GM23338 (cell line): ENCODE measurements at regions not wholly inside any gene's neighbourhood (a gene's known extent, or its start where the extent isn't known, plus 50 kb on each side); places are given as distances from the start of the nearest gene placed in this dataset.
A peak's percentile ranks its signal among the peaks of the same experiment; 100 is the strongest.

Experiments
- EZH2 ChIP-seq: fragments of 200-600 bp; sonication (generic); IDR thresholded peaks from one replicate; pipeline ENCODE4 v1.8.0; 2017; ENCODE audit warnings: antibody characterized with exemption, mild to moderate bottlenecking, low read depth; ENCODE audit not compliant: unreplicated experiment
- EZH2phosphoT487 ChIP-seq: fragments of 200-600 bp; sonication (generic); IDR thresholded peaks from one replicate; pipeline ENCODE4 v1.8.1; 2018; ENCODE audit warnings: antibody characterized with exemption; ENCODE audit not compliant: unreplicated experiment
- JUNB ChIP-seq: IDR thresholded peaks from one replicate; pipeline ENCODE4 v1.6.1; 2016; ENCODE audit warnings: antibody characterized with exemption; ENCODE audit not compliant: unreplicated experiment
- NANOG ChIP-seq: IDR thresholded peaks from 2 replicates; pipeline ENCODE4 v1.6.1; 2016; ENCODE audit warnings: antibody characterized with exemption, borderline replicate concordance
- POLR2AphosphoS5 ChIP-seq: IDR thresholded peaks from 2 replicates; pipeline ENCODE4 v1.6.1; 2016; ENCODE audit warnings: antibody characterized with exemption, low read depth
- STAT1 ChIP-seq: IDR thresholded peaks from one replicate; pipeline ENCODE4 v1.6.1; 2016; ENCODE audit warnings: antibody characterized with exemption; ENCODE audit not compliant: unreplicated experiment
- TF ChIP-seq, protein P1 (sequence below), 2 experiments: fragments of 200-600 bp in 1 of 2; sonication (generic) in 1 of 2; conservative IDR thresholded peaks; 2 replicates each; pipeline versions ENCODE4 v1.5.1 to v1.6.1; 2016 to 2017; ENCODE audit warnings: antibody characterized with exemption in 2 of 2, low read depth in 2 of 2, mild to moderate bottlenecking in 2 of 2, moderate library complexity in 1 of 2
- TF ChIP-seq, protein P2 (sequence below): IDR thresholded peaks from 2 replicates; pipeline ENCODE4 v1.6.1; 2016; ENCODE audit warnings: antibody characterized with exemption
- TF ChIP-seq, protein P3 (sequence below): IDR thresholded peaks from one replicate; pipeline ENCODE4 v1.6.1; 2018; ENCODE audit warnings: antibody characterized with exemption; ENCODE audit not compliant: unreplicated experiment

DNA sequence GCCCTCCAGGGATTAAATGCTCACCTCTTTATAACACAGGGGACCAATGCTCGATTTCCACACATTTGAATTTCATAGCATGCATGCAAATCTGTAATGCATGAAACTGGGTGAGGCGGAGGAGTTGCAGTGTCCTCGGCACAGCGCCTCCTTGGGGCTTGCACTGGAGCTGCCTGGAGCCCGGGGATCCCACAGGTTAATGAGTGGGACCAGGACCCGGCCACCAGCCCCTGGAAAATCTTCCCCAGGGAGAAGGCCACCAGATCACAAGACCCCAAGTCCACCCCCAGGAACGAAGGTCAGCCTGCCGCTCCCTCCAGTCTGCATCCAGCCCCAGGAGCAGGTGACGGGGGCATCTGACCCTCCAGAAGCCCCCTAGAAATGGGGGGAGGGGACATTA lies 119.1 kb downstream of the MN1 start:
- TF ChIP-seq, protein P1, sequence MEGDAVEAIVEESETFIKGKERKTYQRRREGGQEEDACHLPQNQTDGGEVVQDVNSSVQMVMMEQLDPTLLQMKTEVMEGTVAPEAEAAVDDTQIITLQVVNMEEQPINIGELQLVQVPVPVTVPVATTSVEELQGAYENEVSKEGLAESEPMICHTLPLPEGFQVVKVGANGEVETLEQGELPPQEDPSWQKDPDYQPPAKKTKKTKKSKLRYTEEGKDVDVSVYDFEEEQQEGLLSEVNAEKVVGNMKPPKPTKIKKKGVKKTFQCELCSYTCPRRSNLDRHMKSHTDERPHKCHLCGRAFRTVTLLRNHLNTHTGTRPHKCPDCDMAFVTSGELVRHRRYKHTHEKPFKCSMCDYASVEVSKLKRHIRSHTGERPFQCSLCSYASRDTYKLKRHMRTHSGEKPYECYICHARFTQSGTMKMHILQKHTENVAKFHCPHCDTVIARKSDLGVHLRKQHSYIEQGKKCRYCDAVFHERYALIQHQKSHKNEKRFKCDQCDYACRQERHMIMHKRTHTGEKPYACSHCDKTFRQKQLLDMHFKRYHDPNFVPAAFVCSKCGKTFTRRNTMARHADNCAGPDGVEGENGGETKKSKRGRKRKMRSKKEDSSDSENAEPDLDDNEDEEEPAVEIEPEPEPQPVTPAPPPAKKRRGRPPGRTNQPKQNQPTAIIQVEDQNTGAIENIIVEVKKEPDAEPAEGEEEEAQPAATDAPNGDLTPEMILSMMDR (conservative IDR thresholded peaks at IDR 0.05; ENCODE audit: low read depth in 2 of 2), result peak; percentile 75 to 81
- TF ChIP-seq, protein P2, sequence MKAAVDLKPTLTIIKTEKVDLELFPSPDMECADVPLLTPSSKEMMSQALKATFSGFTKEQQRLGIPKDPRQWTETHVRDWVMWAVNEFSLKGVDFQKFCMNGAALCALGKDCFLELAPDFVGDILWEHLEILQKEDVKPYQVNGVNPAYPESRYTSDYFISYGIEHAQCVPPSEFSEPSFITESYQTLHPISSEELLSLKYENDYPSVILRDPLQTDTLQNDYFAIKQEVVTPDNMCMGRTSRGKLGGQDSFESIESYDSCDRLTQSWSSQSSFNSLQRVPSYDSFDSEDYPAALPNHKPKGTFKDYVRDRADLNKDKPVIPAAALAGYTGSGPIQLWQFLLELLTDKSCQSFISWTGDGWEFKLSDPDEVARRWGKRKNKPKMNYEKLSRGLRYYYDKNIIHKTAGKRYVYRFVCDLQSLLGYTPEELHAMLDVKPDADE, result no peak
- no peak for TF ChIP-seq POLR2AphosphoS5
- TF ChIP-seq EZH2, result no peak
- no peak for TF ChIP-seq EZH2phosphoT487
- TF ChIP-seq, protein P3, sequence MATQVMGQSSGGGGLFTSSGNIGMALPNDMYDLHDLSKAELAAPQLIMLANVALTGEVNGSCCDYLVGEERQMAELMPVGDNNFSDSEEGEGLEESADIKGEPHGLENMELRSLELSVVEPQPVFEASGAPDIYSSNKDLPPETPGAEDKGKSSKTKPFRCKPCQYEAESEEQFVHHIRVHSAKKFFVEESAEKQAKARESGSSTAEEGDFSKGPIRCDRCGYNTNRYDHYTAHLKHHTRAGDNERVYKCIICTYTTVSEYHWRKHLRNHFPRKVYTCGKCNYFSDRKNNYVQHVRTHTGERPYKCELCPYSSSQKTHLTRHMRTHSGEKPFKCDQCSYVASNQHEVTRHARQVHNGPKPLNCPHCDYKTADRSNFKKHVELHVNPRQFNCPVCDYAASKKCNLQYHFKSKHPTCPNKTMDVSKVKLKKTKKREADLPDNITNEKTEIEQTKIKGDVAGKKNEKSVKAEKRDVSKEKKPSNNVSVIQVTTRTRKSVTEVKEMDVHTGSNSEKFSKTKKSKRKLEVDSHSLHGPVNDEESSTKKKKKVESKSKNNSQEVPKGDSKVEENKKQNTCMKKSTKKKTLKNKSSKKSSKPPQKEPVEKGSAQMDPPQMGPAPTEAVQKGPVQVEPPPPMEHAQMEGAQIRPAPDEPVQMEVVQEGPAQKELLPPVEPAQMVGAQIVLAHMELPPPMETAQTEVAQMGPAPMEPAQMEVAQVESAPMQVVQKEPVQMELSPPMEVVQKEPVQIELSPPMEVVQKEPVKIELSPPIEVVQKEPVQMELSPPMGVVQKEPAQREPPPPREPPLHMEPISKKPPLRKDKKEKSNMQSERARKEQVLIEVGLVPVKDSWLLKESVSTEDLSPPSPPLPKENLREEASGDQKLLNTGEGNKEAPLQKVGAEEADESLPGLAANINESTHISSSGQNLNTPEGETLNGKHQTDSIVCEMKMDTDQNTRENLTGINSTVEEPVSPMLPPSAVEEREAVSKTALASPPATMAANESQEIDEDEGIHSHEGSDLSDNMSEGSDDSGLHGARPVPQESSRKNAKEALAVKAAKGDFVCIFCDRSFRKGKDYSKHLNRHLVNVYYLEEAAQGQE, result no peak
- no peak for TF ChIP-seq NANOG
- no peak for TF ChIP-seq STAT1
- no peak for TF ChIP-seq JUNB
